HepG2 (cell line): ENCODE measurements at regions not wholly inside any gene's neighbourhood (a gene's known extent, or its start where the extent isn't known, plus 50 kb on each side); places are given as distances from the start of the nearest gene placed in this dataset.

ENCODE experiments used
- ATF2 ChIP-seq: sonication (generic); formaldehyde crosslinking; IDR thresholded peaks from 2 replicates; pipeline ENCODE4 v1.4.0; 2020; ENCODE audit warnings: missing genetic modification reagents
- CBX1 ChIP-seq: IDR thresholded peaks from one replicate; pipeline ENCODE4 v1.6.1; 2016; ENCODE audit warnings: antibody characterized with exemption, low read depth
- DMAP1 ChIP-seq: IDR thresholded peaks from 2 replicates; pipeline ENCODE4 v1.6.1; 2016
- FOXA3 ChIP-seq: IDR thresholded peaks from 2 replicates; pipeline ENCODE4 v1.6.1; 2016; ENCODE audit warnings: missing genetic modification reagents, missing compliant biosample characterization
- KAT8 ChIP-seq: IDR thresholded peaks from 2 replicates; pipeline ENCODE4 v1.6.1; 2016; ENCODE audit warnings: missing genetic modification reagents, missing compliant biosample characterization
- KLF15 ChIP-seq: sonication (generic); formaldehyde crosslinking; IDR thresholded peaks from 2 replicates; pipeline ENCODE4 v1.8.1; 2023; ENCODE audit warnings: borderline replicate concordance, mild to moderate bottlenecking, inconsistent platforms, missing genetic modification reagents, mixed read lengths
- LCORL ChIP-seq, 2 experiments: fragments of 450-650 bp in 1 of 2; sonication (generic) in 1 of 2; formaldehyde crosslinking in 1 of 2; IDR thresholded peaks; 2 replicates each; pipeline versions ENCODE4 v1.5.0 to v1.6.1; 2017 to 2020; ENCODE audit warnings: antibody characterized with exemption in 1 of 2, missing genetic modification reagents in 1 of 2
- MED1 ChIP-seq: sonication (generic); formaldehyde crosslinking; IDR thresholded peaks from 2 replicates; pipeline ENCODE4 v1.4.0; 2020; ENCODE audit warnings: missing genetic modification reagents
- PHF20 ChIP-seq: sonication (generic); formaldehyde crosslinking; IDR thresholded peaks from 2 replicates; pipeline ENCODE4 v1.5.0; 2020; ENCODE audit warnings: mild to moderate bottlenecking, missing genetic modification reagents
- PRDM15 ChIP-seq: sonication (generic); formaldehyde crosslinking; IDR thresholded peaks from 2 replicates; pipeline ENCODE4 v1.4.0; 2020; ENCODE audit warnings: missing genetic modification reagents
- ZNF441 ChIP-seq: sonication (generic); formaldehyde crosslinking; IDR thresholded peaks from 2 replicates; pipeline ENCODE4 v1.7.0; 2021; ENCODE audit warnings: missing genetic modification reagents, borderline replicate concordance
- ZNF83 ChIP-seq: sonication (generic); formaldehyde crosslinking; IDR thresholded peaks from 2 replicates; pipeline ENCODE4 v1.4.0; 2020; ENCODE audit warnings: missing genetic modification reagents, mild to moderate bottlenecking, borderline replicate concordance
- ZSCAN29 ChIP-seq: sonication (generic); formaldehyde crosslinking; conservative IDR thresholded peaks from 2 replicates; pipeline ENCODE4 v1.4.0; 2020; ENCODE audit warnings: mild to moderate bottlenecking, missing genetic modification reagents
- ZSCAN9 ChIP-seq: IDR thresholded peaks from 2 replicates; pipeline ENCODE4 v1.6.1; 2016; ENCODE audit warnings: borderline replicate concordance
- TF ChIP-seq, protein P1 (sequence below), 2 experiments: sonication (generic) in 1 of 2; formaldehyde crosslinking in 1 of 2; IDR thresholded peaks; 2 replicates each; pipeline versions ENCODE4 v1.4.0 to v1.6.1; 2016 to 2020; ENCODE audit warnings: borderline replicate concordance in 1 of 2, low read depth in 1 of 2, mild to moderate bottlenecking in 1 of 2, missing genetic modification reagents in 1 of 2
- TF ChIP-seq, protein P2 (sequence below): IDR thresholded peaks from 2 replicates; pipeline ENCODE4 v1.6.1; 2016; ENCODE audit warnings: control low read depth
- TF ChIP-seq, protein P3 (sequence below): sonication (generic); formaldehyde crosslinking; IDR thresholded peaks from 2 replicates; pipeline ENCODE4 v1.5.0; 2020; ENCODE audit warnings: missing genetic modification reagents
- TF ChIP-seq, protein P4 (sequence below): sonication (generic); formaldehyde crosslinking; IDR thresholded peaks from 2 replicates; pipeline ENCODE4 v1.5.0; 2020; ENCODE audit warnings: missing genetic modification reagents, mild to moderate bottlenecking, borderline replicate concordance

DNA sequence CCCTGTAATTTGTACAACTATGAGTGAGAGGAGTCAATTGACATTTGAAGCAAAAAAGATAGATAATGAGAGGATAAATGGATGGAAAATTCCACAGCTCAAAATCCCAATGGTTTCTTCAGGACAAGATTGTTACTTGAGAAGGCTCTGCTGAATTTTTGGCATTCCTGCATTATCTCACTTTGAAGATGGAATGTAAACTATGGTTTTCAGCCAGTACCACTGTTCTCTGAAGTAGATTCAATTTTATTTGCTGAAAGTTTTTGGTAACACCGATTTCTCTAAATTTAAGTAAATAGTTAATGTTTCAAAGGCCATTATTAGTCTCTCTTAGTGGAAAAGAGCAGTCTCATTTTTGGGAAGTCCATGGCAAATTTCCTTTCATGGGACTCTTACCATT is 121.9 kb upstream of the SLC38A2 start (continued):
- TF ChIP-seq ATF2 (CRISPR knock-in tag), result peak; percentile 69; the same call in 1 of the 2 replicates
- TF ChIP-seq ZNF83 (CRISPR knock-in tag), result no peak
- TF ChIP-seq, protein P1, sequence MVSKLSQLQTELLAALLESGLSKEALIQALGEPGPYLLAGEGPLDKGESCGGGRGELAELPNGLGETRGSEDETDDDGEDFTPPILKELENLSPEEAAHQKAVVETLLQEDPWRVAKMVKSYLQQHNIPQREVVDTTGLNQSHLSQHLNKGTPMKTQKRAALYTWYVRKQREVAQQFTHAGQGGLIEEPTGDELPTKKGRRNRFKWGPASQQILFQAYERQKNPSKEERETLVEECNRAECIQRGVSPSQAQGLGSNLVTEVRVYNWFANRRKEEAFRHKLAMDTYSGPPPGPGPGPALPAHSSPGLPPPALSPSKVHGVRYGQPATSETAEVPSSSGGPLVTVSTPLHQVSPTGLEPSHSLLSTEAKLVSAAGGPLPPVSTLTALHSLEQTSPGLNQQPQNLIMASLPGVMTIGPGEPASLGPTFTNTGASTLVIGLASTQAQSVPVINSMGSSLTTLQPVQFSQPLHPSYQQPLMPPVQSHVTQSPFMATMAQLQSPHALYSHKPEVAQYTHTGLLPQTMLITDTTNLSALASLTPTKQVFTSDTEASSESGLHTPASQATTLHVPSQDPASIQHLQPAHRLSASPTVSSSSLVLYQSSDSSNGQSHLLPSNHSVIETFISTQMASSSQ (IDR thresholded peaks at IDR 0.05; ENCODE audit: low read depth), result peak; percentile 42
- TF ChIP-seq, protein P1 (CRISPR knock-in tag; IDR thresholded peaks at IDR 0.05; ENCODE audit: borderline replicate concordance), result peak; percentile 73; the same call in 1 of the 2 replicates
- TF ChIP-seq DMAP1 (CRISPR knock-in tag), result 0 out of 2 replicates have a peak, but pooled peaks have one; percentile 28
- TF ChIP-seq, protein P2, sequence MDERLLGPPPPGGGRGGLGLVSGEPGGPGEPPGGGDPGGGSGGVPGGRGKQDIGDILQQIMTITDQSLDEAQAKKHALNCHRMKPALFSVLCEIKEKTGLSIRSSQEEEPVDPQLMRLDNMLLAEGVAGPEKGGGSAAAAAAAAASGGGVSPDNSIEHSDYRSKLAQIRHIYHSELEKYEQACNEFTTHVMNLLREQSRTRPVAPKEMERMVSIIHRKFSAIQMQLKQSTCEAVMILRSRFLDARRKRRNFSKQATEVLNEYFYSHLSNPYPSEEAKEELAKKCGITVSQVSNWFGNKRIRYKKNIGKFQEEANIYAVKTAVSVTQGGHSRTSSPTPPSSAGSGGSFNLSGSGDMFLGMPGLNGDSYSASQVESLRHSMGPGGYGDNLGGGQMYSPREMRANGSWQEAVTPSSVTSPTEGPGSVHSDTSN (CRISPR knock-in tag), result no peak
- TF ChIP-seq, protein P3, sequence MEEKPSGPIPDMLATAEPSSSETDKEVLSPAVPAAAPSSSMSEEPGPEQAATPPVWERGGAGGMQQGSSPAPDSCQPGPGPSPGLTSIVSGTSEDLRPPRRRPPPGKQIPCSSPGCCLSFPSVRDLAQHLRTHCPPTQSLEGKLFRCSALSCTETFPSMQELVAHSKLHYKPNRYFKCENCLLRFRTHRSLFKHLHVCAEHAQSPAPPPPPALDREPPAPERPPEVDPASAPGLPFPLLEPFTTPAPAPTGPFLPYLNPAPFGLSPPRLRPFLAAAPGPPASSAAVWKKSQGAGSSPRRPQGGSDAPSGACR (CRISPR knock-in tag), result no peak
- peak; percentile 76; the same call in 1 of the 2 replicates for TF ChIP-seq FOXA3
- peak; percentile 71; the same call in 1 of the 2 replicates for TF ChIP-seq ZSCAN29
- TF ChIP-seq CBX1, result no peak
- TF ChIP-seq LCORL (IDR thresholded peaks at IDR 0.05), result no peak; the same call in 1 of the 2 replicates
- TF ChIP-seq LCORL (CRISPR knock-in tag; IDR thresholded peaks at IDR 0.05), result peak; percentile 58; the same call in 1 of the 2 replicates
- TF ChIP-seq ZNF441 (CRISPR knock-in tag), result no peak
- no peak for TF ChIP-seq PRDM15 (CRISPR knock-in tag)
- peak; percentile 24; the same call in 1 of the 2 replicates for TF ChIP-seq KAT8 (CRISPR knock-in tag)
- TF ChIP-seq PHF20 (CRISPR knock-in tag), result no peak
- peak; percentile 89 for TF ChIP-seq MED1
- TF ChIP-seq KLF15 (CRISPR knock-in tag), result no peak
- TF ChIP-seq, protein P4, sequence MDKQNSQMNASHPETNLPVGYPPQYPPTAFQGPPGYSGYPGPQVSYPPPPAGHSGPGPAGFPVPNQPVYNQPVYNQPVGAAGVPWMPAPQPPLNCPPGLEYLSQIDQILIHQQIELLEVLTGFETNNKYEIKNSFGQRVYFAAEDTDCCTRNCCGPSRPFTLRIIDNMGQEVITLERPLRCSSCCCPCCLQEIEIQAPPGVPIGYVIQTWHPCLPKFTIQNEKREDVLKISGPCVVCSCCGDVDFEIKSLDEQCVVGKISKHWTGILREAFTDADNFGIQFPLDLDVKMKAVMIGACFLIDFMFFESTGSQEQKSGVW (CRISPR knock-in tag), result no peak
- no peak for TF ChIP-seq ZSCAN9 (CRISPR knock-in tag)
